HG03045 (cell line): ENCODE measurements at regions not wholly inside any gene's neighbourhood (a gene's known extent, or its start where the extent isn't known, plus 50 kb on each side); places are given as distances from the start of the nearest gene placed in this dataset.

Source experiments
- ATAC-seq: cut with Tn5 transposase; IDR thresholded peaks from one replicate; pipeline ENCODE4 v1.9.1; 2021; ENCODE audit warnings: mild to moderate bottlenecking, moderate library complexity; ENCODE audit not compliant: unreplicated experiment

DNA sequence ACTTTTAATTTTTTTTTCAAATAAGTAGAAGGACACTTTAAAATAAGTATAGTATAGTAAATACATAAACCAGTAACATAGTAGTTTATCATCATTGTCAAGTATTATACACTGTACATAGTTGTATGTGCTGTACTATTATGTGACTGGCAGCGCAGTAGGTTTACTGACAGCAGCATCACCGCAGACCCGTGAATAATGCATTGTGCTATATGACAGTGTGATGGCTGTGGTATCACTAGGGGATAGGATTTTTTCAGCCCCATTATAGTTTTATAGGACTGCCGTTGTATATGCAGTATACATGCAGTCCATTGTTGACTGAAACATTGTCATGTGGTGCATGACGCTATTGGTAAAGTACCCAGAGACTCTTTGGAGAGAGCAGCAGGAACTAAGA lies 306.5 kb downstream of the SQOR start:
- no peak for ATAC-seq

DNA sequence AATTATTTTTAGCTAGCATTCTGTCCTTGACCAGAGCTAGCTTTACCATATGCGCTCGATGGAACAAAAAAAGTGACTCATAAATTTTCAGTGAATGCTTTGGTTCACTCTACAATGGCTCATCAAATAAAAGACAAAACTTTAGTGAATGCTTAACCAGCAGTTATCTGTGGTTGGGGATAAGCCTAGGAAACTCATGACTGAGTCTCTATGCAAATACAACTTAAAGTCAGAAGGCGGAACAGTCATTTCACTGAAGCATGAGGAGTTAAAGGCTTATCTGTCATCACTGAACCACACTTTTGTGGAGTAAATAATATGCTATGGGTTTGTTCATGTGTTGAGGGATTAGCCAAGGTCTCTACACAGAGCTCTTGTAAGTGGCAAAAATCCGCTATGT lies 308.4 kb downstream of the SQOR start:
- no peak for ATAC-seq

DNA sequence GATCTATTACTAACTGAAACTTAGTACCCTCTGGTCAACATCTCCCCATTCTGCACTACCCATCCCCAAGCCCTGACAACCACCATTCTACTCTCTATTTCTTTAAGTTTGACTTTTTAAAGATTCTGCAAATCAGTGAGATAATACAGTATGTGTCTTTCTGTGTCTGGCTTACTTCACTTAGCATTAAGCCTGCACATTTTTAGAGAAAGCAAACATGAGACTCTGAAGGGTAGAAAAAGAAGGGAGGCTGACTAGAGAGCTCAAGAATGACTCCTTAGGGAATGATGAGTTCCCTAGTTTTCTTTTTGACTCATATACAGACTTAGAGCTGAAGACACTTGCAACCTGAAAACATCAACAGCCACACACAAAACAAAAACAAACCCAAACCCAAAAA lies 311.3 kb downstream of the SQOR start:
- no peak for ATAC-seq

DNA sequence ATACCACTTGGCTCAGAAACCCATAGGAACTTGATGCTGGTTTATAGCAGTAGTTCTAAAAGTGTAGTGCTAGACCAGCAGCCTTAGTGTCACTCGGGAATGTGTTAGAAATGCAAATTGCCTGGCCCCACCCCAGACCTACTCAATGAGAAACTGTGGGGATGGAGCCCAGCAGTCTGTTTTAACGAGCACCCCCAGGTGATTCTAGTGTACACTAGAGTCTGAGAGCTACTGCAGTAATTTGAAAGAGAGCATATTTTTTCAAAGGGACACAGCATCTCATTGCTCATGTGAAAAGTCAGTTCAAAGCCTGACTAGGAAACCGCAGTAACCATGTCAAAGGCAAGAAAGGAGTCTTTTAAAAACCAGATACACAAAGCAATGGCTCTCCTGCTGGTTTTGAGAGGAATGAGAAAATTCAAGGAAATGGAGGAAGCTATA lies 313.4 kb downstream of the SQOR start:
- no peak for ATAC-seq

DNA sequence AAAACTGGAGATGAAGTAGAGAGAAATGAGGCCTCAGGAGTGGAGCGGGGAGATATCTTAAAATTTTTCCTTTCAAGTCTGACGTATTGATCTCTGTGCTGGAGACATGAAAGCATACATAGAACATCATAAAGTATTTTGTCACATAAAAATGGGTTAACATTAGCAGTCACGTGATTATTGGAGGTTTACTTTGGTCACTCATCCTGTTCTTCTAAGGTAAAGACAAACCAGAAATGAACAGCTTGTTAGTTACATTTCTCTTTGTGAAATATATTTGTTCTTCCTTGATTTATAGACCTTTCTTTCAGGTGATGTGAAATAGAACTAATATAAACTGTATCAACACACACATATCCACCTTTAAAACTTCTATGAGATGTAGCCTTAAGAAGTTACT lies 324.1 kb downstream of the SQOR start:
- no peak for ATAC-seq

DNA sequence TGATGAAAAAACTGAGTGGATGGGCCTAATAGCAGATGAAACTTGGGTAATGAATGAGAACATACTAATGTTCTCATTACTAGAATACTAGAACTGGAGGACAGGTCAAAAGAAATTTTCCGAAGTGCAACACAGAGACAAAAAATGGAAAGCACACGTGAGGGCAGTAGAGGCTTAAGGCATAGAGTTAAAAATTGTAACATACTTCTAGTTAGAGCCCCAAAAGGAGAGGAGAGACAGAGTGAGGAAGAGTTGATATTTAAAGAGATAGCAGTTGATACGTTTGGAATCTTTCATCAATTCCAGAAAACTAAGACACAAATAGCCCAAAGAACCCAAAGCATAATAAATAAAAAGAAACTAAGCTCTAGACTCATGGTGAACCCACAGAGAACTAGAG lies 327.9 kb downstream of the SQOR start:
- ATAC-seq = no peak

DNA sequence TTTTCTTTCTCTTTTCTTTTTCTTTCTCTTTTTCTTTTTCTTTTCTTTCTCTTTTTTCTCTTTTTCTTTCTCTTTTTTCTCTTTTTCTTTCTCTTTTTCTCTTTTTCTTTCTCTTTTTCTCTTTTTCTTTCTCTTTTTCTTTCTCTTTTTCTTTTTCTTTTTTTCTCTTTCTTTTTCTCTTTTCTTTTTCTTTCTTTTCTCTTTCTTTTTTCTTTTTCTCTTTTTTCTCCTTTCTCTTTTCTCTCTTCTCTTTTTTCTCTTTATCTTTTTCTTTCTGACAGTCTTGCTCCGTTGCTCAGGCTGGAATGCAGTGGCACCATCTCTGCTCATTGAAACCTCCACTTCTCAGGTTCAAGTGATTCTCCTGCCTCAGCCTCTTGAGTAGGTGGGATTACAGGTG lies 335.7 kb downstream of the SQOR start:
- no peak for ATAC-seq

DNA sequence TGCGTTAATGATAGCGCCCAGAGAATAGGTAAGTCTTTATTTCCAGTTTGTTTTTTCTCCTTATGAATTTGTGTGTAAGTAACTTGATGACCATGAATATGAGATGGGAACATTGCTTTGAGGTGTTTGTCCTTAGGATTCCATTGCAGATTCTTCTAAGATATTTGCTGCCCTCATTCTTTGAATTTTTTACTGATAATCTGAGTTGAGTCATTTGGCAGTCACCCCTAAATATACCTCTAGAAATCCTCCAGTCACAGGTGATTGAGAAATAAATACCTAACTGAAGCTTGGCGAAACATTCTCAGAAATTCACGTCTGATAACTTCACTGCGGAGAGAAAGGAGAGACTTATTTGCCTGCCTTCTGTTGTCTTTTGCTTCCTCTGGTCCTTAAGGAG lies 345.5 kb downstream of the SQOR start:
- ATAC-seq = no peak

DNA sequence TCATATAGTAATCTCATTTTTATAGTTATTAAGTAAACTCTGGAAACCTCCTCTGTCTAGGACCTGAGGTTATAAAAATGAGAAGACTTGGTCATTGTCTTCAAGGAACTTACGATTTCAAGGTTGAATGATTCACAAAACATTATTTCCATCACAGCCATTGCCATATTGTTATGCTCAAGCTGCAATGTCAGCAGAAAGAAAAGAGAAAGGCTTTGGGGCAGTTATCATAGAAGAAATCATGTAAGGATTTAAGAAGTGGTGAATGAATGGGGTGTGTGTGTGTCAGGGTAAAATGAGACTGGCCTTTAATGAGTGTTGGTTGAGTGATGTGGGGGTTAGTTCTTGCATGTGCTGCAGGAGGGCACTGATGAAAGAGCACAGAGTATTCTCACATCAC lies 346.8 kb downstream of the SQOR start:
- no peak for ATAC-seq

DNA sequence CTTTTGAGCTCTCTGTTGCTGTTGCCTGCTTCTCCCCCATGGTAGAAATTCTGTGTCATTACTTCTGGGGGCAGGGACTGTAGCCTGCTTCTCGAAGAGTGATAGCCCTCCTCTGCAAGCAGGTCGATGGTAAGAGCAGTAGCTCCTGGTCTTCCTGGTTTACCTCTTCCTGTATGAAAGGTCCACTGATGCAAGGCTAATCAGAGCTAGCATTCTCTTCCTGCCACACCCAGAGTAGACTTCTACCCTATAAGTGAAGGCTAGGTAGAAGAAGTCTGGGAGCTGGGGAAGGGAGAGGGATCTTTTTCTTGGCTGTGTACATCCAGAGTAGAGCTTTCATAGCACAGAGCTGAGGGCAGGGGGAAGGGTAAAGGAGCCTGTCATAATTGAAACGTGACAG lies 357.0 kb downstream of the SQOR start:
- no peak for ATAC-seq

DNA sequence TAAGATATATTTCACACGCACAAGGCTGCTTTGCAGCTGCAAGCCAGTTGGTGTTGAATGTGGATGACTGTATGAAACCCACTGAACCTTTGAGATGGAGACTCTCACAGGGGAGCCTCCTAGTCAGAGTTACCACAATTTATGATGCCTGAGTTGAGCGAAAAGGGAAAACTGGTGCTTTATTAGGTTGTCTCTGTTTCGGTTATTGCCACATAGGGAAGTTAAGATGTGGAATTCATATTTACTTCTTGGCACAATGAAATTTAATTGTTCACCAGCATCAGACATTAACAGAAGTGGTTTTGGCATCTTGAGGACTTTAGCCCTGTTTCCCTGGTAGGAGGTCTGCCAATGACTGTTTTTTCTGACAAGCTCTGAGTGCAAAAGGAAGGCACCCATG lies 358.2 kb downstream of the SQOR start:
- ATAC-seq = no peak

DNA sequence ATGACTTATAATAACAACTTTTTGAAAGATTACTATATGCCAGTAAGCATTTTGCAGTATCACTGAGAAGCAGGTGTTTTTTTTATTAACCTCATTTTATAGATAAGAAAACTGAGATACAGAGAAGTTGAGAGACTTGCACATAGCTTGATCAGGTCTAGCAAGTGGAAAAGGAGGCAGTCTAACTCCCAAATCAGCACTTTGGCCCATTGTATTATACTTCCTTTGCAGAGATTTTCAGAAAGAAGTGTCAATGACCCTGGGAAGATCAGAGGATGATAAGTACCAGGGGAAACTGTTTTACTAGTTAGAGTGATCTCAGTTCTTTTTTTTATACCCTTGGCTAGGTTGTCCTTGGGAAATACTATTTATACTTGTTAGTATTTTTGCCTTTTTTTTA lies 358.7 kb downstream of the SQOR start:
- no peak for ATAC-seq

DNA sequence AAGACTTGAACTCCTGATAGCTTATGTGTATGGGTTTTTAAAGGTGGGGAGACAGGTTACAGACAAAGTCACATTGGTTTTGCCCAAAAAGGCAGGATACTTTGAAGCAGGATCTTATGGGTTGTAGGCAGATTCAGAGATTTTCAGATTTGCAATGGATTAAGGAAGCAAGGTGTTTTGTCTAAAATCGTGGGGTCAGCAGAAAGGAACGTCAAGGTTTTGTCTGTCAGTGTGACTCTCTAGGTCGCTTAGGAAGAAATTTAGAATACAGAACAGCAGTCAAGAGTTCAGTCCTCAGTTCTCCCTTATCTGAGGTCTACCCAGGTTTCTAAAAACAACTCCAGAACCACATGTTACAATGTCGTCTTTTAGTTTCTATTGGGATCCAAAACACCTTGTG lies 361.0 kb downstream of the SQOR start:
- no peak for ATAC-seq

DNA sequence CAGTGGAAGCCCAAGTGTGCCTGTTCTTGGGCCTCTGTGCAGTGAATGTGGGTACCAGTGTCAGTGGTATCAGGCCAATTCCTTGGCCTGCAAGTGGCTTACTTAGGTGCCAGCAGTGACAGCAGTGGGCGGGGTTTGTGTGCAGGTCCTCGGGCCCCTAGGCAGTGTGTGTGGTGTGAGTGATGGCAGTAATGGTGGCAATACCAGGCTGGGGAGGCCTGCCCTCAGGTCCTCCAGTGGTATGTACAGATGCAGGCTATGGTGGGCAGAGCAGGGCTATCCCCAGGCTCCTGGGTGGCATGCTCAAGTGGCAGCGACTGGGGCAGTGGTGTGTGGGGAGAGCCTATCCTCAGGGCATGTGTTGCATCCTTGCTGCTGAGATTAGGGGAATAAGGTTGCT lies 379.7 kb downstream of the SQOR start:
- ATAC-seq = no peak

DNA sequence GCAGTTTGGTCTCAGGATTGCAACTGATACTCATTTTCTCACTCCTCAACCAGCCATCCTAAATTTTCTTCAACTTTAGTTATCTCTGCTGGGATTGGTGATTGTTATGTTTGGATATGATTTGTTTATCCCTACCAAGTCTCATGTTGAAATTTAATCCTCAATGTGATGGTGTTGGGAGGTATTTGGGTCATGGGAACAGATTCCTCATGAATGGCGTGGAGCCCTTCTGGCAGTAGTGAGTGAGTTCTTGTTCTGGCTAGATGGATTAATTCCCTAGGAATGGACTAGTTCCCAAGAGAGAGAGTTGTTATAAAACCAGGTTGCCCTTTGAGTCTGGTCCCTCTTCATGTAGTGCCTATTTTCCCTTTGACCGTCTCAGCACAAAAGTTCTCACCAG lies 399.9 kb downstream of the SQOR start:
- no peak for ATAC-seq

DNA sequence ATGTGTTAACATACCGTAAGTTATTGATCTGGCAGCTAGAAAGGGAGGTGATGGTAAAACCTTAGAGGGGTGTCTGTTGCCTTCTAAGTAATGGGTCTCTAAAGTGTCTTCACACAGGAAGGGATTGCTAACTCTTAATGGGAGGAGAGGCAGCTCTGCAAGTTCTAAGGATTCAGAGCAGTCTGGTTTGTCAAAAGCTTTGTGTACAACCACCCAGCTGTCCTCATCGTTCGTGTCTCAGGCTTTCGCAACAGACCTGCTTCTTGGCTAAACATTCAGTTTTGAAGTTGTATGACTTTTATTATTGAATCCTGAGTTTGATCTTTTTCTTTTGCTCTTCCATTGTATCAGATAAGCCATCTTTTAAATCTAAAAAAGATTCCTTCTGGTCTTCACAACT lies 404.9 kb downstream of the SQOR start:
- no peak for ATAC-seq

DNA sequence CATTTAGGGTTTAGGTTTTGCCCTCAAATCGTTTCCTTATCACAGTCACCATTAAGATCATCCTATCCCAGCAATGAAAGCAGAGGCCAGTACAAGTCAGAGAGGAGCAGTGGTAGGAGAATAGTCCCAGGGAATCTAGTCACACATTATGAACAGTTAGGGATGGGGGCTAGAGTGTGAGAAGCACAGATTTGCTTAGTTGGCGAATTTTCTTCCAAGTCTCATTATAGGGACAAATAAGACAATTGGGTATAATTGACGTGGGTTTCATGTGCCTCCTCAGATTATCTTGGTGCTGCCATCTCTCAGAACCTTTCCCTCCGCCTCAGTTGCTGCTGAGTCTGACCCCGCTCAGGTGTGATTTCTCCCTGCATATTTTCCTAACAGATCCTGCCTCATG lies 407.1 kb downstream of the SQOR start:
- no peak for ATAC-seq

DNA sequence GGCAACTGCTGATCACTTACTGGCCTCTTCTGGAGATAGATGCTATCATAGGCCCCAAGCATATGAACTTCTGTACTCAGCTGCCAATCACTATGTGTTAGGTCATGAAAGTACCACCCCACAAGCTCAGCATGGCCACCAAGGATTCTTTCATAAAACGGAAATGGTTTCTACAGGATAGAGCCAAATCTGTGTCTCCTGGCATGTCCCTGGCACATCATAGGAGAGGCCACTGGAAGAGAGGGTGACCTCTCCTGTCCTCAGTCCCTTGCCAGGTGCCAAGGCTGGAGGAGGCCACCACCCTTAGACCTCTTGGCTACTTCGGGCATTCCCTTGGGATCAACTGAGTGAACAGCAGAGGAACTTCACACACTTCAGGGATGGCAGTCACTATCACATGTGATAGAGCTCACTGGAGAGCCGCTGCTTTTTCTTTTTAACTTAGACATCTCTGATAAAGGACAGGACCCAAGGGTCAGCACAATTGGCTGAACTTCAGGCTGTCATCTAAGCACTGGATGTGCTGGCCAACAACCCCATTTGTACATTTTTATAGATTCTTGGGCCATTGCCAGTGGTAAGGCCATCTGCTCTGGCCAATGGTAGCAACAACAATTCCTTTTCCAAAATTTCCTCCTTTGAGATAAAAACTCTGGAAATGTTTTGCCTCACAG lies 425.2 kb downstream of the SQOR start:
- ATAC-seq = no peak

DNA sequence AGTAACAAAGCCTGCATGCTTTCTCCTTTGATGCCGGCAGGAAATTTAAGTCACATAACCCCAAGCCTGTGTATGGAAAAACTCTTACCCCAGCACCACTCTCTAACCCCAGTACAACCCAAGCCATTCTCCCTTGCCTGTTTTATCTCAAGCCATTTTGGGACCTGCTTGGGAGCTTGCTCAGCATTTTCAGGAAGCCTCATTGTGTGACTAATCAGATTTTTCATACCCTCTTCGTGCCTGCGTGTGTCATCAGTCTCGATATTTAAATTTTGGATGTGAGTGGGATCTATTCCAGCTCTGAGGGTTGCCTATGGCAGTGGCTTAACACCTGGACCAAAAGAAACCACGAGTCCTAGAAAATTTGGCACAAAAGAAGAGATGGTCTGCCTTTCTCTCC lies 426.2 kb downstream of the SQOR start:
- ATAC-seq = no peak

DNA sequence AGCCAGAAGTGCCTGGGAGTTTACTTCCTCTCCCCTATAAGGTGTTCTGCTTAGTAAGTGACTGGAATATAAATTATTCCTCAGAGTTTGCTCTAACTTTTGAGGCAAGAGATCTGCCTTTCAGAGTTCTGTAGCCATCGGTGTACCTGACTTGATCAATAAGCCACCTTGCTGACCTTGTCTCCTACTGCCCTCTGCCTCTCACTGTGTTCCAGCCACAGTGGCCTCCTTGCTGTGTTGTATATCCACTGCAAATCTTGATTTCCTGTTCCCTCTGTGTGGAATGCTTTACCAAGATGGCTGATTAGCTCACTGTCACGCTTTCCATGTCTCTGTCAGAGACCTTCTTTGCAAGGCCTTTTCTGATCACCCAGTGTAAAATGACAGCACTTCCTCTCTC lies 442.4 kb downstream of the SQOR start:
- ATAC-seq = no peak

DNA sequence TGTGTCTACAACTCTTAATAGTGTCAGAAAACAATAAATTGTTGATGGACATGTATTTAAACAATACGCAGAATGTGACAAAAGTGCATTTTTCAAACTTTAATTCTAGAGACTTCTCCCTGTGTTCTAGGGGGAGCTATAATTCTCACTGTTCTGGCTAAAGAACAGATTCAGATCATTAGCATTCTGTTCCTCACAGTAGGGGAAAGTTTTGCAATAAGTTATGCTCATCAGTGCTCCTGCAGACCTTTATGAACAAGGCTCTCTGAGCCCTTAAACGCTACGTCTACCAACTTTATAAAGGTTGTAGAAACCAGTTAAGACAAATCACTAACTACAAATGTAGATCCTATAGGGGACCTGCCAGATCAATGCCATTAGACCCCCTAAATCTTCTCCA lies 444.2 kb downstream of the SQOR start:
- no peak for ATAC-seq

DNA sequence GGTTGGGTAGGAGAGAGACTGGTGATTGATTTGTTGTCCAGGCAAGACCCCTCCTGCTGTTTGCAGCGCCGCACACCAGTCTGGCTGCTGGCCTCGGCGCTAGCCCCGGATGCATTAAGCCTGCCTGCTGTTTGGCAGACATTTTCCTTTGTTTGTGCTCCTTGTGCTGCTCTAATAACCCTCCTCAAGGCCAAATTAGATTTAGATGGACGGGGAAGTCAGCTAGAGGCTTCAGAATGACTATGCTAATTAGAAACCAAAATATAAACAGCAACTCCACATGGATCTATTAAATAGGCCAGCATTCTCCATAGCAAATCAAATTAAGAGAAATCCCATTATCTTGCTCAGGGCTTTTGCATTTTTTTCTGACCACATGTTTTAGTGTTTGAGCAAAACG lies 445.2 kb downstream of the SQOR start:
- no peak for ATAC-seq
